ENCODE measurements at regions not wholly inside any gene's neighbourhood (a gene's known extent, or its start where the extent isn't known, plus 50 kb on each side); places are given as distances from the start of the nearest gene placed in this dataset.
A peak's percentile ranks its signal among the peaks of the same experiment; 100 is the strongest.

- no peak overlapping the region for H3K9ac ChIP-seq (ENCODE audit: low read depth, low read length)
- no peaks in the 10 kb centered on the region for H3K36me3 ChIP-seq (ENCODE audit: control insufficient read depth, insufficient read depth, low read length)
- H3K4me3 ChIP-seq (ENCODE audit: low read depth, low read length) = no peak overlapping the region
- peaks cover 8% of the 10 kb centered on the region; the same call in 1 of the 2 replicates for H3K4me1 ChIP-seq (ENCODE audit: control insufficient read depth, insufficient read depth, low read length)
- H3K9me3 ChIP-seq (ENCODE audit: control insufficient read depth, insufficient read depth, low read length) = no peaks in the 10 kb centered on the region
- H3K27me3 ChIP-seq (ENCODE audit: control insufficient read depth, insufficient read depth, low read length) = no peaks in the 10 kb centered on the region
- no peak overlapping the region for H3K27ac ChIP-seq (ENCODE audit: low read depth, low read length)
Measured at GRCh38 chr10:113389969-113390368, 162.9 kb upstream of the HABP2 start.

DNA sequence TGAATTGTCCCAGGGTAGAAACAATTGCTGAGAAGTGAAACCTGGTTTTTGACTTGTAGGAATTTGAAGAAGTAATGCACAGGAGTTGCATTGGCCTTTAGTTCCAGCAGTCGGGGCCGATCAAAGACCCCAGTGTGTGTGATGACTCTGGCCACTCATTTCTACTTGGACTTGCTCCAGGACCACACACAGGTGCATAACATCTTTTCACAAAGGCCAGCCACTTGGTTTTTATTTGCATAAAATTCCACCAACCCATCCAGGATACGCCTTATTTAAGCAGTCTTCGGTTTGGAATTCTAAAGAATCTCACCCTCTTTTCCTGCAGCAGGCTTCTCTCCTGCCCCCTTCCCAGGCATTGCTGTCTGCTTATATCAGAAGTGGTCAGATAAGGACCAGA, 162.0 kb upstream of the HABP2 start:
- no peaks in the 10 kb centered on the region for H3K9me3 ChIP-seq (ENCODE audit: control insufficient read depth, insufficient read depth, low read length)
- H3K4me3 ChIP-seq (ENCODE audit: low read depth, low read length) = no peak overlapping the region
- H3K36me3 ChIP-seq (ENCODE audit: control insufficient read depth, insufficient read depth, low read length) = no peaks in the 10 kb centered on the region
- no peak overlapping the region for H3K27ac ChIP-seq (ENCODE audit: low read depth, low read length)
- no peaks in the 10 kb centered on the region for H3K27me3 ChIP-seq (ENCODE audit: control insufficient read depth, insufficient read depth, low read length)
- no peak overlapping the region for H3K9ac ChIP-seq (ENCODE audit: low read depth, low read length)
- peaks cover 7% of the 10 kb centered on the region; the same call in 1 of the 2 replicates for H3K4me1 ChIP-seq (ENCODE audit: control insufficient read depth, insufficient read depth, low read length)

GRCh38 chr10:113397047-113397446, 155.8 kb upstream of the HABP2 start:
- Histone ChIP-seq H3K4me3 (ENCODE audit: low read depth, low read length) (no peak overlapping the region), H3K27me3 (ENCODE audit: control insufficient read depth, insufficient read depth, low read length) (peaks cover 5% of the 10 kb centered on the region; the same call in 1 of the 2 replicates)

DNA sequence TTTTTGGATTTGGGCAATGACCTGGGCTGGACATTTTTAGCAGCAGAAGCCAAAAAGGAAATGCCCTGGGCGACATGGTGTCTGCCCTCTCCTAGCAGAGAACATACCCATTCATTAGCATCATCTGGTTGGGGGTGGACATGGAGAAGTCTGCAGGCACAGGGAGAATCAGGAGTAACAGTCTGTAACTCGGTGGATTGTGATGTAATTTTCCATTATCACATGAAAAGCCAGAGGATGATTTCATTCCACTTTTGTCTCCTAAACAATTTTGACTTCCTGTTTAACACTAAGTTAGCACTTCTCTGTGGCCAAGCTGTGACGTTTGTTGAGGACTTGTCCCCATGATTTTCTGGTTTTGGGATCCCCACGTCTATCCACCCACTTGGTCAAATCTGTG, 153.8 kb upstream of the HABP2 start:
- Histone ChIP-seq H3K36me3 (ENCODE audit: control insufficient read depth, insufficient read depth, low read length) (no peaks in the 10 kb centered on the region), H3K4me1 (ENCODE audit: control insufficient read depth, insufficient read depth, low read length) (peaks cover 7% of the 10 kb centered on the region; the same call in 1 of the 2 replicates), H3K9ac (ENCODE audit: low read depth, low read length) (no peak overlapping the region), H3K9me3 (ENCODE audit: control insufficient read depth, insufficient read depth, low read length) (no peaks in the 10 kb centered on the region), H3K4me3 (ENCODE audit: low read depth, low read length) (no peak overlapping the region), H3K27me3 (ENCODE audit: control insufficient read depth, insufficient read depth, low read length) (peaks cover 5% of the 10 kb centered on the region; the same call in 1 of the 2 replicates), H3K27ac (ENCODE audit: low read depth, low read length) (no peak overlapping the region)

More at GRCh38 chr10:113397047-113397446, 155.8 kb upstream of the HABP2 start:
- Histone ChIP-seq H3K9me3 (ENCODE audit: control insufficient read depth, insufficient read depth, low read length) (no peaks in the 10 kb centered on the region), H3K36me3 (ENCODE audit: control insufficient read depth, insufficient read depth, low read length) (no peaks in the 10 kb centered on the region), H3K4me1 (ENCODE audit: control insufficient read depth, insufficient read depth, low read length) (peaks cover 7% of the 10 kb centered on the region; the same call in 1 of the 2 replicates), H3K27ac (ENCODE audit: low read depth, low read length) (no peak overlapping the region), H3K9ac (ENCODE audit: low read depth, low read length) (no peak overlapping the region)

DNA sequence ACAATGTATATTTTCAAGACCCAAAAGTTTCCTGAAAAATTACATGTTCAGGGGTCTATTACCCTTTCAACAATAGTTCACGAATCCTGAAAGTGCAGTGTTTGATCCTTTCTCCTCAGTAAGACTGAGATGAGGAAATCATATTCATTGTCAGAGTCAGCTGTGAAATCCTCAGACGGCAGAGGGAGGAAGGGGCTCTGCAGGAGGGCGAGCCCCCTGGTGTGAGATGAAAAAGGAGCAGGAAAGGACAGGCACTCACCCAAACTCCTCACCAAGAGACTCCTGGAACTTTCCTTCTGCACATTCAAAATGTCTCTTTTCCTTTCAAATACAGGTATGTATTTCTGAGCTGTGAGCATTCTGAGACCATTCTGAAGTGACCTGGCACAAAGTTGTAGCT, 150.3 kb upstream of the HABP2 start:
- Histone ChIP-seq H3K4me1 (ENCODE audit: control insufficient read depth, insufficient read depth, low read length) (peaks cover 13% of the 10 kb centered on the region), H3K9ac (ENCODE audit: low read depth, low read length) (no peak overlapping the region), H3K9me3 (ENCODE audit: control insufficient read depth, insufficient read depth, low read length) (no peaks in the 10 kb centered on the region), H3K36me3 (ENCODE audit: control insufficient read depth, insufficient read depth, low read length) (no peaks in the 10 kb centered on the region), H3K4me3 (ENCODE audit: low read depth, low read length) (no peak overlapping the region), H3K27ac (ENCODE audit: low read depth, low read length) (no peak overlapping the region), H3K27me3 (ENCODE audit: control insufficient read depth, insufficient read depth, low read length) (peaks cover 21% of the 10 kb centered on the region)

DNA sequence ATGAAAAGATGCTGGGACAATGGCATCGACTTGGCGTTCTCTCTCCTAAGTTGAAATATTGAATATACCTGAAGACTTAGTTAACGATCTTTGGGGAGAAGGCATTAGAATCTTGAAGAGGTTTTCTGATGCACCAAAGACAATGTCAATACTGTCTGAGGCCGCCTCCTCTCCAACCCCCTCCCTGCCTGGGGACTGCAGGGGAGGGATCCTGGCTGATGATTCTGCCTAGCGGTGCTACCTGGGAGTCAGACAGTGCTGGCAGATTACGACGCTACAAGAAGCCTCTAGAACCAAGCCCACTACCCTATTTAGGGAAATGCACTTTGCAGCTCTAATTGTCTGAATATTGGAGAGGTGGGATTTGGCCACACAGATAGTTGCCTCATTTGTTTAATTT, 145.6 kb upstream of the HABP2 start:
- no peak overlapping the region for H3K27ac ChIP-seq (ENCODE audit: low read depth, low read length)
- H3K27me3 ChIP-seq (ENCODE audit: control insufficient read depth, insufficient read depth, low read length) = peaks cover 35% of the 10 kb centered on the region
- no peak overlapping the region for H3K9ac ChIP-seq (ENCODE audit: low read depth, low read length)
- H3K36me3 ChIP-seq (ENCODE audit: control insufficient read depth, insufficient read depth, low read length) = no peaks in the 10 kb centered on the region
- peaks cover 33% of the 10 kb centered on the region for H3K4me1 ChIP-seq (ENCODE audit: control insufficient read depth, insufficient read depth, low read length)
- H3K4me3 ChIP-seq (ENCODE audit: low read depth, low read length) = no peak overlapping the region
- H3K9me3 ChIP-seq (ENCODE audit: control insufficient read depth, insufficient read depth, low read length) = no peaks in the 10 kb centered on the region

GRCh38 chr10:113409175-113409574, 143.7 kb upstream of the HABP2 start:
- Histone ChIP-seq H3K27ac (ENCODE audit: low read depth, low read length) (no peak overlapping the region), H3K9me3 (ENCODE audit: control insufficient read depth, insufficient read depth, low read length) (no peaks in the 10 kb centered on the region), H3K36me3 (ENCODE audit: control insufficient read depth, insufficient read depth, low read length) (no peaks in the 10 kb centered on the region), H3K4me1 (ENCODE audit: control insufficient read depth, insufficient read depth, low read length) (peaks cover 33% of the 10 kb centered on the region), H3K9ac (ENCODE audit: low read depth, low read length) (no peak overlapping the region), H3K4me3 (ENCODE audit: low read depth, low read length) (no peak overlapping the region), H3K27me3 (ENCODE audit: control insufficient read depth, insufficient read depth, low read length) (peaks cover 35% of the 10 kb centered on the region)

DNA sequence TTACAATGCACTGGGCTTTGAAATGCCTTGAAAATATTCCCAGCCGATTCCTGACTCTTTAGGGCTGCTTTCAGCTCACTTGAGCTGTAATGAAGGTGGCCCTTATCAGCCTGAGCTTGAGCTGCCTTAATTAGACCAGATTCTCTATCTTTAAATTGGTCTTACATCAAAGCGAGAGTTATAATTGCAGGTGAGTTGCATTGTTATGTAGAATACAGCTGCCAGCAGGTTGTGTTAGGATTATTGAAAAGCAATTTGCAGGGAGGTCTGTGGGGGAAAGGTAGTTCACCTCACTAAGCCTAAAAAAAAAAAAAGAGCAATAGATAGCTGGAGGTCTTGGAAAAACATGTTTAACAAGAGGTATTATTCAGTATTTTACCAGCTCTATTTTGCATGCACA, 142.2 kb upstream of the HABP2 start:
- Histone ChIP-seq H3K27me3 (ENCODE audit: control insufficient read depth, insufficient read depth, low read length) (peaks cover 29% of the 10 kb centered on the region), H3K36me3 (ENCODE audit: control insufficient read depth, insufficient read depth, low read length) (no peaks in the 10 kb centered on the region), H3K4me1 (ENCODE audit: control insufficient read depth, insufficient read depth, low read length) (peaks cover 33% of the 10 kb centered on the region), H3K9ac (ENCODE audit: low read depth, low read length) (no peak overlapping the region), H3K4me3 (ENCODE audit: low read depth, low read length) (no peak overlapping the region), H3K9me3 (ENCODE audit: control insufficient read depth, insufficient read depth, low read length) (no peaks in the 10 kb centered on the region), H3K27ac (ENCODE audit: low read depth, low read length) (peak overlapping the region; percentile 16)

DNA sequence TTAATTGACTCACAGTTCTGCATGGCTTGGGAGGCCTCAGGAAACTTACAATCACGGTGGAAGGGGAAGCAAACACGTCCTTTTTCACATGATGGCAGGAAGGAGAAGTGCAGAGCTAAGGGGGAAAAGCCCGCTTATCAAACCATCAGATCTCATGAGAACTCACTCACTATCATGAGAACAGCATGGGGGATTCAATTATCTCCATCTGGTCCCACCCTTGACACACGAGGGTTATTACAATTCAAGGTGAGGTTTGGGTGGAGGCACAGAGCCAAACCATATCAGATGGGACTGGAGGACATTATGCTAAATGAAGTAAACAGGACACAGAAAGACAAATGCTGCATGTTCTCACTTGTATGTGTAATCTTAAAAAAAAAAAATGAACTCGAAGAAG, 141.4 kb upstream of the HABP2 start:
- H3K4me1 ChIP-seq (ENCODE audit: control insufficient read depth, insufficient read depth, low read length) = peaks cover 33% of the 10 kb centered on the region

GRCh38 chr10:113412161-113412560, 140.7 kb upstream of the HABP2 start:
- no peak overlapping the region for H3K27ac ChIP-seq (ENCODE audit: low read depth, low read length)
- H3K9ac ChIP-seq (ENCODE audit: low read depth, low read length) = no peak overlapping the region
- H3K4me3 ChIP-seq (ENCODE audit: low read depth, low read length) = no peak overlapping the region

More for the DNA sequence above, 141.4 kb upstream of the HABP2 start:
- Histone ChIP-seq H3K27me3 (ENCODE audit: control insufficient read depth, insufficient read depth, low read length) (peaks cover 21% of the 10 kb centered on the region), H3K9me3 (ENCODE audit: control insufficient read depth, insufficient read depth, low read length) (no peaks in the 10 kb centered on the region), H3K4me3 (ENCODE audit: low read depth, low read length) (no peak overlapping the region), H3K27ac (ENCODE audit: low read depth, low read length) (no peak overlapping the region), H3K9ac (ENCODE audit: low read depth, low read length) (no peak overlapping the region), H3K36me3 (ENCODE audit: control insufficient read depth, insufficient read depth, low read length) (no peaks in the 10 kb centered on the region)

DNA sequence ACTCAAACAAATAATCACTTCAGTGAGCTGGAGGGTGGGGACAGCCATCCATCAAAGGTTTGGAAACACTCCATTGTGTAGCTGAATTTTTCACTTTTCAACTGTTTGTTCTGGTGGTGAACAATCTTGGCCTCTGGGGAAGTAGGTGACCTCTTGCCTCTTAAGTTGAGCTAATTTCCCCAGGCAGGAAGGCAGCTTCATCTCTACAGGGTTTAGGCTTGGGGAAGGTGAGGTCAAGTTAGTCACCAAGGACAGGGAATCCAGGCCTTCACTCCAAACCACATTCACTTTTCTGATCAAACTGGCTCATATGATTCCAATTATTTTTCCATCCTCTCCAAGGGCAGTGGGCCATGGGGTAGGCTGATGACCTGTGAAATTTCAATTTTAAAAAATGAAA, 138.3 kb upstream of the HABP2 start:
- Histone ChIP-seq H3K27me3 (ENCODE audit: control insufficient read depth, insufficient read depth, low read length) (peaks cover 2% of the 10 kb centered on the region), H3K9me3 (ENCODE audit: control insufficient read depth, insufficient read depth, low read length) (no peaks in the 10 kb centered on the region), H3K27ac (ENCODE audit: low read depth, low read length) (no peak overlapping the region), H3K36me3 (ENCODE audit: control insufficient read depth, insufficient read depth, low read length) (no peaks in the 10 kb centered on the region), H3K9ac (ENCODE audit: low read depth, low read length) (no peak overlapping the region), H3K4me1 (ENCODE audit: control insufficient read depth, insufficient read depth, low read length) (peaks cover 19% of the 10 kb centered on the region), H3K4me3 (ENCODE audit: low read depth, low read length) (no peak overlapping the region)

More at GRCh38 chr10:113412161-113412560, 140.7 kb upstream of the HABP2 start:
- peaks cover 31% of the 10 kb centered on the region for H3K4me1 ChIP-seq (ENCODE audit: control insufficient read depth, insufficient read depth, low read length)
- peaks cover 18% of the 10 kb centered on the region for H3K27me3 ChIP-seq (ENCODE audit: control insufficient read depth, insufficient read depth, low read length)
- no peaks in the 10 kb centered on the region for H3K9me3 ChIP-seq (ENCODE audit: control insufficient read depth, insufficient read depth, low read length)
- no peaks in the 10 kb centered on the region for H3K36me3 ChIP-seq (ENCODE audit: control insufficient read depth, insufficient read depth, low read length)

- Histone ChIP-seq H3K36me3 (ENCODE audit: control insufficient read depth, insufficient read depth, low read length) (no peaks in the 10 kb centered on the region), H3K4me1 (ENCODE audit: control insufficient read depth, insufficient read depth, low read length) (peaks cover 13% of the 10 kb centered on the region), H3K27me3 (ENCODE audit: control insufficient read depth, insufficient read depth, low read length) (no peaks in the 10 kb centered on the region), H3K27ac (ENCODE audit: low read depth, low read length) (no peak overlapping the region), H3K4me3 (ENCODE audit: low read depth, low read length) (no peak overlapping the region), H3K9me3 (ENCODE audit: control insufficient read depth, insufficient read depth, low read length) (0 out of 2 replicates have a peak, but pooled peaks cover 2% of the 10 kb centered on the region), H3K9ac (ENCODE audit: low read depth, low read length) (no peak overlapping the region)
Measured at GRCh38 chr10:113415246-113415645, 137.6 kb upstream of the HABP2 start.
